GM19452 (cell line): ENCODE measurements at regions not wholly inside any gene's neighbourhood (a gene's known extent, or its start where the extent isn't known, plus 50 kb on each side); places are given as distances from the start of the nearest gene placed in this dataset.

ENCODE experiments used
- ATAC-seq: cut with Tn5 transposase; IDR thresholded peaks from one replicate; pipeline ENCODE4 v1.9.1; 2021; ENCODE audit not compliant: unreplicated experiment

GRCh38 chr5:98464737-98465330 lies 308.6 kb upstream of the RGMB start:
- no peak for ATAC-seq

- ATAC-seq = no peak
These were observed 305.1 kb upstream of the RGMB start for GRCh38 chr5:98468188-98468869.

GRCh38 chr5:98470747-98471146 lies 302.7 kb upstream of the RGMB start:
- ATAC-seq = no peak

- ATAC-seq = no peak
These were observed 302.0 kb upstream of the RGMB start for GRCh38 chr5:98471458-98471857.

- no peak for ATAC-seq
These were observed 299.2 kb upstream of the RGMB start for GRCh38 chr5:98474216-98474615.

- no peak for ATAC-seq
These were observed 298.7 kb upstream of the RGMB start for GRCh38 chr5:98474782-98475181.

- ATAC-seq = no peak
These were observed 290.9 kb upstream of the RGMB start for GRCh38 chr5:98482321-98483300.

- ATAC-seq = no peak
These were observed 290.2 kb upstream of the RGMB start for GRCh38 chr5:98483301-98483685.

GRCh38 chr5:98489021-98489420 lies 284.4 kb upstream of the RGMB start:
- ATAC-seq = no peak

GRCh38 chr5:98490348-98490747 lies 283.1 kb upstream of the RGMB start:
- no peak for ATAC-seq

GRCh38 chr5:98492258-98492657 lies 281.2 kb upstream of the RGMB start:
- ATAC-seq = no peak

- ATAC-seq = no peak
These were observed 276.0 kb upstream of the RGMB start for GRCh38 chr5:98497418-98497817.

GRCh38 chr5:98498028-98498427 lies 275.4 kb upstream of the RGMB start:
- no peak for ATAC-seq

GRCh38 chr5:98499892-98500291 lies 273.6 kb upstream of the RGMB start:
- ATAC-seq = no peak

- no peak for ATAC-seq
These were observed 272.7 kb upstream of the RGMB start for GRCh38 chr5:98500811-98501210.

- ATAC-seq = no peak
These were observed 269.8 kb upstream of the RGMB start for GRCh38 chr5:98503616-98504015.

- no peak for ATAC-seq
These were observed 269.0 kb upstream of the RGMB start for GRCh38 chr5:98504505-98504904.

GRCh38 chr5:98510143-98510985 lies 263.1 kb upstream of the RGMB start:
- no peak for ATAC-seq

GRCh38 chr5:98513380-98513779 lies 260.1 kb upstream of the RGMB start:
- ATAC-seq = no peak

GRCh38 chr5:98514215-98514614 lies 259.2 kb upstream of the RGMB start:
- no peak for ATAC-seq

- no peak for ATAC-seq
These were observed 256.8 kb upstream of the RGMB start for GRCh38 chr5:98516701-98517100.
